Sigmoid colon (tissue), 4 donors: ENCODE measurements at regions not wholly inside any gene's neighbourhood (a gene's known extent, or its start where the extent isn't known, plus 50 kb on each side); places are given as distances from the start of the nearest gene placed in this dataset.

Source experiments
- CTCF ChIP-seq, 4 experiments: fragments of 450-650 bp in 3 of 4; fragments of 200-600 bp in 1 of 4; IDR thresholded peaks; one replicate each; pipeline ENCODE4 v1.5.1; 2016 to 2019; ENCODE audit warnings: antibody characterized with exemption in 4 of 4, mild to moderate bottlenecking in 3 of 4, moderate library complexity in 2 of 4
- EP300 ChIP-seq, 4 donors: sonication (generic); formaldehyde crosslinking; IDR thresholded peaks; one replicate each; pipeline ENCODE4 v1.6.1; 2017; ENCODE audit warnings: antibody characterized with exemption in 4 of 4

- TF ChIP-seq EP300 (IDR thresholded peaks at IDR 0.05) (no peak), CTCF (IDR thresholded peaks at IDR 0.05) (no peak)
Measured at GRCh38 chr14:98909251-98909944, 362.6 kb downstream of the BCL11B start.
